Smooth muscle cell (in vitro differentiated cells): ENCODE measurements at regions not wholly inside any gene's neighbourhood (a gene's known extent, or its start where the extent isn't known, plus 50 kb on each side); places are given as distances from the start of the nearest gene placed in this dataset.

Source experiments
- DNase-seq: peaks from one replicate; lab custom pipeline; 2025; ENCODE audit not compliant: unreplicated experiment; lab: John Stamatoyannopoulos, UW
- H2AFZ ChIP-seq: fragments of 200-600 bp; sonication (generic); 2 replicates; pipeline ENCODE4 v1.6.0; 2016; ENCODE audit warnings: antibody characterized with exemption, low read depth, mild to moderate bottlenecking
- H3F3A ChIP-seq: fragments of 200-600 bp; sonication (generic); 2 replicates; pipeline ENCODE4 v1.6.0; 2017; ENCODE audit warnings: antibody characterized with exemption, low read depth
- H3K27ac ChIP-seq: fragments of 200-600 bp; sonication (generic); 2 replicates; pipeline ENCODE4 v1.5.1; 2016; ENCODE audit warnings: low read depth, mild to moderate bottlenecking
- H3K27me3 ChIP-seq: fragments of 200-600 bp; sonication (generic); 2 replicates; pipeline ENCODE4 v1.6.1; 2016; ENCODE audit warnings: low read depth, mild to moderate bottlenecking
- H3K36me3 ChIP-seq: fragments of 200-600 bp; sonication (generic); 2 replicates; pipeline ENCODE4 v1.5.1; 2016; ENCODE audit warnings: low read depth
- H3K4me1 ChIP-seq: fragments of 200-600 bp; sonication (generic); 2 replicates; pipeline ENCODE4 v1.5.1; 2016; ENCODE audit warnings: low read depth
- H3K4me2 ChIP-seq: fragments of 200-600 bp; sonication (generic); 2 replicates; pipeline ENCODE4 v1.6.0; 2016; ENCODE audit warnings: mild to moderate bottlenecking
- H3K4me3 ChIP-seq: fragments of 200-600 bp; sonication (generic); 2 replicates; pipeline ENCODE4 v1.5.1; 2016; ENCODE audit warnings: mild to moderate bottlenecking
- H3K79me2 ChIP-seq: fragments of 200-600 bp; sonication (generic); 2 replicates; pipeline ENCODE4 v1.6.0; 2016; ENCODE audit warnings: low read depth, mild to moderate bottlenecking
- H3K9ac ChIP-seq: fragments of 200-600 bp; sonication (generic); 2 replicates; pipeline ENCODE4 v1.6.0; 2016; ENCODE audit warnings: low read depth
- H3K9me3 ChIP-seq: fragments of 200-600 bp; sonication (generic); replicated peaks from 2 replicates; pipeline ENCODE4 v1.5.1; 2016; ENCODE audit warnings: low read depth
- H4K20me1 ChIP-seq: fragments of 200-600 bp; sonication (generic); 2 replicates; pipeline ENCODE4 v1.6.0; 2016; ENCODE audit warnings: low read depth
- WGBS: methylation state at CpG from one replicate; pipeline ENCODE4 v1.1.7; 2016; ENCODE audit warnings: low lambda C conversion rate; 5-methylcytosine and 5-hydroxymethylcytosine counted together
- TF ChIP-seq, protein P1 (sequence below): fragments of 200-600 bp; sonication (generic); IDR thresholded peaks from 2 replicates; pipeline ENCODE4 v1.5.1; 2017; ENCODE audit warnings: borderline replicate concordance, mild to moderate bottlenecking, antibody characterized with exemption; ENCODE audit not compliant: insufficient read depth, poor library complexity, severe bottlenecking

DNA sequence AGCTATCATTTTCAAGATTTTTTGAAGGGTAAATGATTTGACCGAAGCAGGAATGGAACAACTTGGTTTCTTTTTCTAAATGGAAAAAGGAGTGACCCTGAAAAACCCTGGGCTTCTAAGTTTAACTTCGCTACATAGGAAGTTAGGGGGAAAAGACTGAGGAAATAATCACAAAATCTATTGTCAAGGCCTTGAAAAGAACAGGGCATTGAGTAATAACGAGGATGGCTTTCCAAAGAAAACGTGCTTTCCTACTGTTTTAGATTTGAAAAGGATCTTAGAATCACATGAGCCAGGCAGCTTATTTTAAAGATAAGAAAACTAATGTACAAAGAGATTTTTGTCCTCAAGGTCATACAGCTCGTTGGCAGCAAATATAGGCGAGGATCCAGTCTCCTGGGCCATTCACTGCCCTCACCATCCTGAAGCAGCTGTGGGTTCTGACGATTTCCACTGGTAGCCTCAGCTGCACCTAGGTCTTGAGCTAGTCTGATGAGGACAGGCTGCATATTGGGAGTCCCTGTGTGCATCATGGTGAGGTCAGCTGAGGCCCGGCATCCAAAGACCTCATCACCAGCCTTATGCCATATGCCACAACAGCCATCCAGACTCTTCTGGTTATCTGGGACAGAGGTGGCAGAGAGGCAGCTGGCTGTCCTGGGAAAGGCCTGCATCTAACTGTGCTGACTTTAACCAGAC, 384.7 kb upstream of the NRP1 start:
- no peak overlapping the region for H2AFZ ChIP-seq
- no peak for DNase-seq
- TF ChIP-seq, protein P1, sequence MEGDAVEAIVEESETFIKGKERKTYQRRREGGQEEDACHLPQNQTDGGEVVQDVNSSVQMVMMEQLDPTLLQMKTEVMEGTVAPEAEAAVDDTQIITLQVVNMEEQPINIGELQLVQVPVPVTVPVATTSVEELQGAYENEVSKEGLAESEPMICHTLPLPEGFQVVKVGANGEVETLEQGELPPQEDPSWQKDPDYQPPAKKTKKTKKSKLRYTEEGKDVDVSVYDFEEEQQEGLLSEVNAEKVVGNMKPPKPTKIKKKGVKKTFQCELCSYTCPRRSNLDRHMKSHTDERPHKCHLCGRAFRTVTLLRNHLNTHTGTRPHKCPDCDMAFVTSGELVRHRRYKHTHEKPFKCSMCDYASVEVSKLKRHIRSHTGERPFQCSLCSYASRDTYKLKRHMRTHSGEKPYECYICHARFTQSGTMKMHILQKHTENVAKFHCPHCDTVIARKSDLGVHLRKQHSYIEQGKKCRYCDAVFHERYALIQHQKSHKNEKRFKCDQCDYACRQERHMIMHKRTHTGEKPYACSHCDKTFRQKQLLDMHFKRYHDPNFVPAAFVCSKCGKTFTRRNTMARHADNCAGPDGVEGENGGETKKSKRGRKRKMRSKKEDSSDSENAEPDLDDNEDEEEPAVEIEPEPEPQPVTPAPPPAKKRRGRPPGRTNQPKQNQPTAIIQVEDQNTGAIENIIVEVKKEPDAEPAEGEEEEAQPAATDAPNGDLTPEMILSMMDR: no peak
- no peak overlapping the region for H3K4me2 ChIP-seq
- H4K20me1 ChIP-seq: no peaks in the 10 kb centered on the region
- no peaks in the 10 kb centered on the region for H3K9me3 ChIP-seq
- no peaks in the 10 kb centered on the region for H3K36me3 ChIP-seq
- H3F3A ChIP-seq: no peaks in the 10 kb centered on the region
- 87% methylated on average over 8 of the region's 8 CpGs for WGBS
- no peaks in the 10 kb centered on the region for H3K27me3 ChIP-seq
- H3K9ac ChIP-seq: no peak overlapping the region
- no peaks in the 10 kb centered on the region for H3K79me2 ChIP-seq
- H3K27ac ChIP-seq: no peak overlapping the region
- H3K4me1 ChIP-seq: no peaks in the 10 kb centered on the region
- no peak overlapping the region for H3K4me3 ChIP-seq

DNA sequence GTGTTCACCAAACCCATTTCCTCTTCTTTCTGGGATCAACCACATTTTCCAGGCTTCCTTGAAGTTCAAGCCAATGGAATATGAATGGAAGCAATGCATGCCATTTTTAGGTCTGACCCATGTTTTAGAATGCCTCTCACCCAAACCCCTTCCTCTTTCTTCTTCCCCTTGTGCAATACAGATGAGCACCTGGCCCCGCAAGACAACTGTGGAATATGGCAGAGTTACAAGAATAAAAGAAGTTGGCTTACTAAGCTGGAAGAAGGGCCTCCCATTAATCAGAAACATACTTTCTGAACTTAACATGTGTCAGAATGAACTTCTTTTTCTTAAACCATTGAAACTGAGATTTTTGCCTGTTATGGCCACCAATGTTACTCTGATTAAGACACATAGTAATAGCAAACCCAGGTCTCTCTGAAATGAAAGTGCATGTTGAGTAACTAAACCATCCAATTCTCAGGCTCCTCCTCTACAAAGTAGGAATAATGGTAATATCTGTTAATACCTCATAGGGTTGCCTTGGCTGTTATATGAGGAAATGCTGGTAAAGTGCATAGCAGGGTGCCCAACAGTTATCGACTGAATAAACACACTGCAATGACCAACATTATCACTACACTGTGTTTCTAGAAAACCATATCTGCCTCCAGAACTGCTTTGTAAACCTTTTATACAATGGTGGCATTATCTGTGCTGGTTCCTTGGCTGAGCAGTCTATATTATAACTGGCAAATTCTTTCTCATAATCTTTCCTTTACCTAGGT, 382.2 kb upstream of the NRP1 start:
- no peak overlapping the region for H3K4me2 ChIP-seq
- no peak overlapping the region for H3K27ac ChIP-seq
- TF ChIP-seq, protein P1: no peak
- no peaks in the 10 kb centered on the region for H3F3A ChIP-seq
- no peaks in the 10 kb centered on the region for H3K27me3 ChIP-seq
- H3K4me3 ChIP-seq: no peak overlapping the region
- H2AFZ ChIP-seq: no peak overlapping the region
- no peaks in the 10 kb centered on the region for H4K20me1 ChIP-seq
- DNase-seq: no peak
- no peaks in the 10 kb centered on the region for H3K79me2 ChIP-seq
- H3K9ac ChIP-seq: no peak overlapping the region
- H3K36me3 ChIP-seq: no peaks in the 10 kb centered on the region
- H3K9me3 ChIP-seq: no peaks in the 10 kb centered on the region
- 93% methylated on average over 2 of the region's 2 CpGs for WGBS
- no peaks in the 10 kb centered on the region for H3K4me1 ChIP-seq

DNA sequence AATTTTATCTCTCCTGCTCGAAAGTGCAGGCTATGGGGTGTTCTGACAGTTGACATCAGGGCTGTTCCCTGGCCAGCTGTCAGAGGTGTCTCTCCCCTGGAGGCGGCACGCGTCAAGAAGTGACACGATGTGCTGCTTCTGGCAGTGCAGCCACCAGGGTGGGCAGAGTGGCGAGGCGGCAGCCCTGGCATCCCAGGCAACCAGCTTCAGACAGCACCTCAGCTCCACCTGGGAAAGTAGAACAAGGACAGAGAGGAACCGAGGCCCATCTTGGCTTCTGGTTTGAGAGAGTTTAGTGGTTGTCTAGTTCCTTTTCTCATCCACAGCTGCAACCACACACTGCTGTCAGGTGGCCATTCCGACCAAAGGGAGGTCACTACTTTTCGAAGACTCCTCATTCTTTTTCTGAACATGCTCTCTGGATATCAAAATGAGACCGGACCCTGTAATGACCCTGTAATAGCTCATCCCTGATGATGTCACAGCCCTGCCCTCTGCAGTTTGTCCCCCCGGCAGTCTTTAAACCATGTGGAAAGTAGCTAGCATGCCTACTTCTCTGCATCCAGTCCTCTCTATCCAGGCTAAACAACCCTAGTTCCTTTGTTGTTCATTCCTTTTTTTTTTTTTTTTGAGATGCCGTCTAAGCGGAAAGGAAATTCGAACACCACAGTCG, 381.0 kb upstream of the NRP1 start:
- Histone ChIP-seq H2AFZ (no peak overlapping the region), H3K4me1 (no peaks in the 10 kb centered on the region), H3K36me3 (no peaks in the 10 kb centered on the region), H3K79me2 (no peaks in the 10 kb centered on the region), H3K9me3 (no peaks in the 10 kb centered on the region), H3K9ac (no peak overlapping the region), H3F3A (no peaks in the 10 kb centered on the region), H3K27ac (no peak overlapping the region), H4K20me1 (no peaks in the 10 kb centered on the region), H3K4me3 (no peak overlapping the region), H3K27me3 (no peaks in the 10 kb centered on the region), H3K4me2 (no peak overlapping the region)
- TF ChIP-seq, protein P1: no peak
- 88% methylated on average over 16 of the region's 16 CpGs for WGBS
- no peak for DNase-seq
